Naive thymus-derived CD4-positive, alpha-beta T cell (primary cell): ENCODE measurements at regions not wholly inside any gene's neighbourhood (a gene's known extent, or its start where the extent isn't known, plus 50 kb on each side); places are given as distances from the start of the nearest gene placed in this dataset.
"Not testable (repeated sequence)": the region's sequence is repeated elsewhere in the genome, so short reads cannot be mapped to it uniquely, and the experiment has no call there.

Experiments
- ATAC-seq: fragments of 150-1000 bp; cut with Tn5 transposase; 2 replicates; pipeline ENCODE4 v1.10.0; 2021; ENCODE audit warnings: mild to moderate bottlenecking, moderate library complexity
- CTCF ChIA-PET: fragments of 350-600 bp; sonication (Branson Sonifier 250); formaldehyde crosslinking; loops from one replicate; lab custom pipeline; 2021; ENCODE audit warnings: antibody characterized with exemption; lab: Charles Lee
- POLR2A ChIA-PET: fragments of 350-600 bp; sonication (Branson Sonifier 250); formaldehyde crosslinking; loops from one replicate; lab custom pipeline; 2021; ENCODE audit warnings: antibody characterized with exemption, inconsistent platforms; lab: Charles Lee
- DNase-seq, 9 donors: peaks; one replicate each; pipeline versions ENCODE4 v3.0.0 to v3.0.0-alpha.2; 2020 to 2022; ENCODE audit warnings: mixed read lengths in 1 of 9
- H3K27ac ChIP-seq: one replicate; pipeline ENCODE4 v1.7.0; 2013; ENCODE audit warnings: mild to moderate bottlenecking, low read depth, low read length, moderate library complexity
- H3K27me3 ChIP-seq, 2 donors: one replicate each; pipeline ENCODE4 v1.7.0; 2013; ENCODE audit warnings: low read length in 2 of 2, mild to moderate bottlenecking in 2 of 2, moderate library complexity in 2 of 2; ENCODE audit not compliant: control insufficient read depth in 2 of 2, insufficient read depth in 2 of 2
- H3K36me3 ChIP-seq, 3 experiments: 1 replicate in 2 of 3; 2 replicates in 1 of 3; pipeline ENCODE4 v1.7.0; 2013; ENCODE audit warnings: low read length in 3 of 3, mild to moderate bottlenecking in 3 of 3, moderate library complexity in 1 of 3; ENCODE audit not compliant: insufficient read depth in 3 of 3, control insufficient read depth in 2 of 3
- H3K4me1 ChIP-seq, 2 donors: one replicate each; pipeline ENCODE4 v1.7.0; 2013; ENCODE audit warnings: low read length in 2 of 2, mild to moderate bottlenecking in 2 of 2, moderate library complexity in 1 of 2; ENCODE audit not compliant: control insufficient read depth in 2 of 2, insufficient read depth in 2 of 2
- H3K4me3 ChIP-seq: 2 replicates; pipeline ENCODE4 v1.7.0; 2013; ENCODE audit warnings: mild to moderate bottlenecking, low read length
- H3K9me3 ChIP-seq, 3 experiments: 1 replicate in 2 of 3; 2 replicates in 1 of 3; pipeline ENCODE4 v1.7.0; 2013; ENCODE audit warnings: low read length in 3 of 3; ENCODE audit not compliant: control insufficient read depth in 2 of 3
- H3K27ac Mint-ChIP-seq, 9 donors: one replicate each; pipeline ENCODE4 v1.8.0; 2020 to 2022; ENCODE audit warnings: mixed read lengths in 9 of 9, mild to moderate bottlenecking in 8 of 9, moderate library complexity in 5 of 9, inconsistent platforms in 2 of 9
- H3K27me3 Mint-ChIP-seq, 5 donors: one replicate each; pipeline ENCODE4 v1.8.0; 2021 to 2022; ENCODE audit warnings: mixed read lengths in 5 of 5, mild to moderate bottlenecking in 1 of 5
- H3K36me3 Mint-ChIP-seq, 5 donors: one replicate each; pipeline ENCODE4 v1.8.0; 2020 to 2022; ENCODE audit warnings: mixed read lengths in 5 of 5, mild to moderate bottlenecking in 3 of 5, inconsistent platforms in 1 of 5
- H3K4me1 Mint-ChIP-seq, 7 donors: one replicate each; pipeline ENCODE4 v1.8.0; 2020 to 2022; ENCODE audit warnings: mixed read lengths in 7 of 7, mild to moderate bottlenecking in 3 of 7, inconsistent platforms in 1 of 7
- H3K4me3 Mint-ChIP-seq, 10 donors: one replicate each; pipeline ENCODE4 v1.8.0; 2020 to 2022; ENCODE audit warnings: mild to moderate bottlenecking in 10 of 10, mixed read lengths in 10 of 10, moderate library complexity in 6 of 10, inconsistent platforms in 2 of 10
- H3K9me3 Mint-ChIP-seq, 11 donors: one replicate each; pipeline ENCODE4 v1.8.0; 2020 to 2022; ENCODE audit warnings: mixed read lengths in 11 of 11, mild to moderate bottlenecking in 4 of 11, inconsistent platforms in 1 of 11, moderate library complexity in 1 of 11
- intact Hi-C, 2 donors: fragments of 100-400 bp; cut with micrococcal nuclease; formaldehyde crosslinking; loops; one replicate each; pipeline ENCODE4 v1.15.1; 2023

DNA sequence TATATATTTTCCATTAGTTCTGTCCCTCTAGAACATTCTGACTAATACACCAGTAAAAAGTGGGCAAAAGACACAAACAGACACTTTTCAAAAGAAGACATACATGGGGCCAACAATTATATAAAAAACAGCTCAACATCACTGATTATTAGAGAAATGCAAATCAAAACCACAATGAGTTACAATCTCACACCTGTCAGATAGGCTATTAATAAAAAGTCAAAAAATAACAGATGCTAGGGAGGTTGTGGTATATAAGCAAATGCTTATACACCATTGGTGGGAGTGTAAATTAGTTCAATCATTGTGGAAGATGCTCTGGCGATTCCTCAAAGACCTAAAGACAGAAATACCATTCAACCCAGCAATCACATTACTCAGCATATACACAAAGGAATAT is 1707.8 kb downstream of the GRIK2 start:
- ChIA-PET POLR2A (no interaction called here), CTCF (no interaction called here)
- Mint-ChIP-seq H3K27me3 (no peaks in the 10 kb centered on the region), H3K27ac (no peak overlapping the region), H3K9me3 (peaks cover 0 to 19% (median 5%) of the 10 kb centered on the region in 11 donors), H3K4me1 (no peaks in the 10 kb centered on the region), H3K4me3 (no peak overlapping the region), H3K36me3 (no peaks in the 10 kb centered on the region)
- no peak for ATAC-seq
- Histone ChIP-seq H3K27me3 (no peaks in the 10 kb centered on the region), H3K9me3 (no peaks in the 10 kb centered on the region), H3K27ac (no peak overlapping the region), H3K4me1 (no peaks in the 10 kb centered on the region), H3K36me3 (no peaks in the 10 kb centered on the region), H3K4me3 (no peak overlapping the region)
- intact Hi-C loops: no loop called here
- no peak for DNase-seq

DNA sequence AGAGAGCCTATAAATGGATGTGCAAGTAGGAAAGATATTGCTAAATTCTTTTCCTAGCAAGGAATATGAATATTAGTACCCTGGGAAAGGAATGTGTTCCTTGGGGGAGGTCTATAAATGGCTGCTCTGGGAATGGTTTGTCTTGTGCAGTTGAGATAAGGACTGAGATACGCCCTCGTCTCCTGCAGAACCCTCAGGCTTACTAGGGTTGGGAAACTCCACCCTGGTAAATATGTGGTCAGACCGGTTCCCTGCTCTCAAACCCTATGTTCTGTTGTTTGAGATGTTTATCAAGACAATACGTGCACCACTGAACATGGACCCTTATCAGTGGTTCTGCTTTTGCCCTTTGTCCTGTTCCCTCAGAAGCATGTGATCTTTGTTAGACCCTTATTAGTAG is 1698.9 kb downstream of the GRIK2 start:
- POLR2A ChIA-PET, H3K36me3 ChIP-seq, ATAC-seq, intact Hi-C loops, H3K27ac Mint-ChIP-seq, H3K4me3 Mint-ChIP-seq, DNase-seq, H3K9me3 ChIP-seq, H3K36me3 Mint-ChIP-seq, H3K27me3 ChIP-seq, H3K4me1 Mint-ChIP-seq, H3K27me3 Mint-ChIP-seq, H3K4me1 ChIP-seq, CTCF ChIA-PET, H3K4me3 ChIP-seq, H3K27ac ChIP-seq: not testable (repeated sequence)
- peaks cover 0 to 12% (median 6%) of the 10 kb centered on the region in 11 donors for H3K9me3 Mint-ChIP-seq

DNA sequence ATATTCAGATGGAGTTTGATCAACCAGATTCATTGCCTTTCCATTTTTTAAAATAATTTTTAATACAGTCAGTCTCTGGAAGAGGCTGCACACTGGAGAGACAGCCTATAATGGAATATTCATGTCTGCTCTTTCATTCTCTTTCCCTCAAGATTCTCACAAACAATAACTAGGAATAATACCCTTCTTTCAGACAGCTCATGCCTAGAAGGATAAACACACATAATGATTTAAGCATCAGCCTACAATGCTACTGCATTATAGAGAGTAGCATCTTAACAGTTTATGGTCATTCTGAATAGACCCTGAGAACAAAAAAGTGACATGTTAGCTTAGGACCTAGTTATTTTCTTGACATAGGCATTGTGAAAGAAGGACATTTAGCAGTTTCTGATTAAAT is 1692.3 kb downstream of the GRIK2 start:
- DNase-seq: no peak
- intact Hi-C loops: no loop called here
- CTCF ChIA-PET: no interaction called here
- POLR2A ChIA-PET: no interaction called here
- peaks cover 0 to 4% (median 0%) of the 10 kb centered on the region in 11 donors for H3K9me3 Mint-ChIP-seq
- no peaks in the 10 kb centered on the region for H3K4me1 ChIP-seq
- H3K36me3 ChIP-seq: no peaks in the 10 kb centered on the region
- H3K27ac Mint-ChIP-seq: no peak overlapping the region
- H3K36me3 Mint-ChIP-seq: no peaks in the 10 kb centered on the region
- H3K9me3 ChIP-seq: no peaks in the 10 kb centered on the region
- ATAC-seq: no peak
- H3K27me3 ChIP-seq: no peaks in the 10 kb centered on the region
- H3K27me3 Mint-ChIP-seq: no peaks in the 10 kb centered on the region
- no peaks in the 10 kb centered on the region for H3K4me1 Mint-ChIP-seq
- no peak overlapping the region for H3K4me3 ChIP-seq
- H3K4me3 Mint-ChIP-seq: no peak overlapping the region
- H3K27ac ChIP-seq: no peak overlapping the region

DNA sequence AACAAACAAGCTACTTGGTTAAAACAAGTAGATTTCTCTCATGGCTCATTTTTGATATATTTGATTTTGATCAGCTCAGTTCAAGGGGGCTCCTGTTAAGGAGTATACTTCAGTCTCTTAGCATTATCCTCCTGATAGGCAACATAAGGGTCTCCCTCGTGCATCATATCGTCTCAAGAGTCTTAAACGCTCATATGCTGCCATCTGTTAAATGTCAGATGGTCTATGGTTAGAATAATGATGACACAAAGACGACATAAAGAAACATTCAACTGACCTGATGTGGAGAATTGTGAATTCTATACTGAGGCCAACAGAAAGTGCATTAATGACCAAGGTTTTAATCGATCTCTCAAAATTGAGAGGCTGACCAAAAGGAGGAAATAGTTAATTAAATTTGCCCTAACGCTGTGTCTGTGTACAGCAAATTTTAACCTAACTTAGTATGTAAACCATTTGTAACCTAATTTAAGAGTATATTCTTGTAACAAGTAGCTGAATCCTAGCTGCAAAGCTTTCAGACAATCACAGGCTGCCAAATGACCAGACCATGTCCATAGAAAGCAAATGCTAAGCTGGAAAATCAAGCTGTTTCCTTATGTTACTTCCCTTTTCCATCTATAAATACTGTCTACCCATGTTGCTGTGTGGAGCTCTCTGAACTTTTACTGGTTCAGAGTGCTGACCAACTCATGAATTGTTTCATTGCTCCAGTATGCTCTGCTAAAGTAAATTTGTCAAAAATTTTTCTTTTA is 1688.5 kb downstream of the GRIK2 start:
- no peak for ATAC-seq

DNA sequence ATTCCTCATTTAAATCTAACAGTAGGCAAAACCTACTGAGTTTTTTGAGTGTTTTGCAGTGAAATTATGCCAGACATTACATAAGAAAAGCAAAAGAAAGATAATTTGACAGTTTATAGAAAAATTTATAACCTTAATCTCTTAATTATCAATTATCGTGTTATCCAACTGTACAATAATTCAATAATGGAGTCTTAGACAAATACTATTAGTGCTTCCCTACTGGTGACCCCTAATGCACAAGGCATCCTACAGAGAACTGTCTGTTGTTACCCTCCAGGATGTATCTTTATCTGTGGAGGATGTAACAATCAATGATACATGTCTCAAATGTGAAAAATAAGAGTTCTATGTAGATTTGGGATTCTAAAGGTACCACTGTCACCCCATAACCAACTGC is 1687.6 kb downstream of the GRIK2 start:
- ATAC-seq (no peak), DNase-seq (no peak)
- no peak overlapping the region for H3K27ac ChIP-seq
- H3K27me3 ChIP-seq: no peaks in the 10 kb centered on the region
- H3K36me3 Mint-ChIP-seq: no peaks in the 10 kb centered on the region
- H3K27me3 Mint-ChIP-seq: no peaks in the 10 kb centered on the region
- no peak overlapping the region for H3K4me3 ChIP-seq
- intact Hi-C loops: no loop called here
- POLR2A ChIA-PET: no interaction called here
- no peaks in the 10 kb centered on the region for H3K36me3 ChIP-seq
- CTCF ChIA-PET: interaction anchor here (0.5 kb wide), 1 partner anchor 71 kb away, joined by 4 read pairs; no protein-coding TSS in a partner anchor
- no peaks in the 10 kb centered on the region for H3K4me1 Mint-ChIP-seq
- peaks cover 0 to 12% (median 4%) of the 10 kb centered on the region in 11 donors for H3K9me3 Mint-ChIP-seq
- no peaks in the 10 kb centered on the region for H3K9me3 ChIP-seq
- H3K27ac Mint-ChIP-seq: no peak overlapping the region
- H3K4me3 Mint-ChIP-seq: no peak overlapping the region
- H3K4me1 ChIP-seq: no peaks in the 10 kb centered on the region

More for the DNA sequence above, 1688.5 kb downstream of the GRIK2 start:
- H3K4me1 Mint-ChIP-seq: no peaks in the 10 kb centered on the region
- Histone ChIP-seq H3K27ac (no peak overlapping the region), H3K4me3 (no peak overlapping the region), H3K36me3 (no peaks in the 10 kb centered on the region), H3K9me3 (no peaks in the 10 kb centered on the region), H3K27me3 (no peaks in the 10 kb centered on the region), H3K4me1 (no peaks in the 10 kb centered on the region)
- intact Hi-C loops: no loop called here
- no peak overlapping the region for H3K27ac Mint-ChIP-seq
- ChIA-PET POLR2A (no interaction called here), CTCF (no interaction called here)
- no peaks in the 10 kb centered on the region for H3K27me3 Mint-ChIP-seq
- H3K4me3 Mint-ChIP-seq: no peak overlapping the region
- peaks cover 0 to 12% (median 4%) of the 10 kb centered on the region in 11 donors for H3K9me3 Mint-ChIP-seq
- no peaks in the 10 kb centered on the region for H3K36me3 Mint-ChIP-seq
- DNase-seq: no peak

DNA sequence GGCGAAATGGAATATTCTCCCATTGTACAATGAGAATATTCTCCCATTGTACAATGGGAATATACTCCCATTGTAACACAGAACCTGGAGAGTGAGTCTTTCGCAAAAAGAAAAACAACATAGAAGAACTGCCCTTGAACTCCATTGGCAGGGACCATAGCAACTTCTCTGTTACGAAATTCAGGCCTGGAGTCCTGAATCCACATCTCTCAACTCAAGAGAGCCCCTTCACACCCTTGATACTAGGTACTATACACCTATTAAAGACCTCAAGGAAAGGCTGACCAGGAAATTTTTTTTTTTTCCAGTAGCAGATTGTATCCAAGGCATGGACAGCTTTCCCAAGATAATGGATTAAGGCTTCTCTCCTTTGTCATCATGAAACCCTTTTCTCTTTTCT is 1687.0 kb downstream of the GRIK2 start:
- no peaks in the 10 kb centered on the region for H3K36me3 Mint-ChIP-seq
- POLR2A ChIA-PET: no interaction called here
- no peaks in the 10 kb centered on the region for H3K27me3 Mint-ChIP-seq
- H3K4me1 Mint-ChIP-seq: no peaks in the 10 kb centered on the region
- H3K9me3 Mint-ChIP-seq: peaks cover 0 to 12% (median 4%) of the 10 kb centered on the region in 11 donors
- intact Hi-C loops: no loop called here
- no peak overlapping the region for H3K4me3 Mint-ChIP-seq
- no peak overlapping the region for H3K27ac Mint-ChIP-seq
- Histone ChIP-seq H3K4me3 (no peak overlapping the region), H3K9me3 (no peaks in the 10 kb centered on the region), H3K36me3 (no peaks in the 10 kb centered on the region), H3K4me1 (no peaks in the 10 kb centered on the region), H3K27me3 (no peaks in the 10 kb centered on the region), H3K27ac (no peak overlapping the region)
- ATAC-seq (no peak), DNase-seq (no peak)
- CTCF ChIA-PET: no interaction called here

DNA sequence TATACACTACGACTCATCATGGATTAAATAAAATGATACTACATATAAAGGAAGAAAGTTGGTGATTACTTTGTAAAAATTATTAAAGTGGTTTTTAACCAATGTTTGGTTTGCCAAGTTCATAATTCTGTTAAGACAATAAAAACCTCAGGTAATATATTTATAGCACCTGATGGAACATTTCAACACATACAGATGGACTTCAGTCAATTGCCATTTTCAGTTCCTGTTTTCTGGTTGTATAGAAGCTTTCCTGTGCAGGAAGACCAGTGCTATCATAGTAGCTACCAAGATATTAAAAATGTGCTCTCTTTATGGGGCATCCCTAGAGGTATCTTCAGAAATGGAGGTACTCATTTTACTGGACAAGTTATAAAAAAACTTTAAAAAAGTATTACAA is 1686.4 kb downstream of the GRIK2 start:
- Mint-ChIP-seq H3K27me3 (no peaks in the 10 kb centered on the region), H3K4me3 (no peak overlapping the region), H3K4me1 (no peaks in the 10 kb centered on the region), H3K9me3 (peaks cover 0 to 12% (median 4%) of the 10 kb centered on the region in 11 donors), H3K27ac (no peak overlapping the region), H3K36me3 (no peaks in the 10 kb centered on the region)
- Histone ChIP-seq H3K4me3 (no peak overlapping the region), H3K4me1 (no peaks in the 10 kb centered on the region), H3K9me3 (no peaks in the 10 kb centered on the region), H3K27me3 (no peaks in the 10 kb centered on the region), H3K27ac (no peak overlapping the region), H3K36me3 (no peaks in the 10 kb centered on the region)
- no peak for DNase-seq
- ChIA-PET POLR2A (no interaction called here), CTCF (no interaction called here)
- no peak for ATAC-seq
- intact Hi-C loops: no loop called here
